HEK293 (cell line): ENCODE measurements at regions not wholly inside any gene's neighbourhood (a gene's known extent, or its start where the extent isn't known, plus 50 kb on each side); places are given as distances from the start of the nearest gene placed in this dataset.
A peak's percentile ranks its signal among the peaks of the same experiment; 100 is the strongest.

Experiments used
- CTCF ChIA-PET: fragments of 350-600 bp; formaldehyde crosslinking; extraction: SDS; loops from one replicate; lab custom pipeline; 2021; ENCODE audit warnings: antibody characterized with exemption; lab: Yijun Ruan, JAX
- POLR2A ChIA-PET: fragments of 300-600 bp; formaldehyde crosslinking; extraction: SDS; loops from one replicate; lab custom pipeline; 2020; ENCODE audit warnings: antibody characterized with exemption, inconsistent platforms; lab: Yijun Ruan, JAX
- H3K27ac ChIP-seq: fragments of 200-500 bp; sonication (Bioruptor generic); 2 replicates; pipeline ENCODE4 v1.5.1; 2014; ENCODE audit warnings: low read depth, low read length, control low read depth, inconsistent platforms; ENCODE audit errors: extremely low read depth
- H3K36me3 ChIP-seq, 2 experiments: fragments of 200-500 bp in 1 of 2; sonication (Bioruptor generic) in 1 of 2; 1 replicate in 1 of 2; 2 replicates in 1 of 2; pipeline ENCODE4 v1.5.1; 2014 to 2017; ENCODE audit warnings: inconsistent platforms in 2 of 2, low read length in 2 of 2; ENCODE audit not compliant: control insufficient read depth in 2 of 2, insufficient read depth in 1 of 2
- H3K4me1 ChIP-seq: fragments of 200-500 bp; sonication (Bioruptor generic); 2 replicates; pipeline ENCODE4 v1.5.1; 2014; ENCODE audit warnings: mild to moderate bottlenecking, low read length, inconsistent platforms; ENCODE audit not compliant: control insufficient read depth, insufficient read depth
- H3K4me3 ChIP-seq: 2 replicates; pipeline ENCODE4 v1.5.1; 2011; ENCODE audit warnings: low read depth, mild to moderate bottlenecking, control low read depth, low read length, moderate library complexity
- H3K9me3 ChIP-seq: fragments of 200-500 bp; sonication (Bioruptor generic); 2 replicates; pipeline ENCODE4 v1.5.1; 2014; ENCODE audit warnings: low read depth, low read length, inconsistent platforms; ENCODE audit not compliant: control insufficient read depth, insufficient read depth
- KLF10 ChIP-seq: fragments of 450-650 bp; IDR thresholded peaks from 2 replicates; pipeline ENCODE4 v1.5.1; 2018; ENCODE audit warnings: missing biosample characterization, mild to moderate bottlenecking, missing genetic modification characterization
- KLF17 ChIP-seq: fragments of 450-650 bp; formaldehyde crosslinking; IDR thresholded peaks from 2 replicates; pipeline ENCODE4 v1.5.1; 2016; ENCODE audit warnings: missing biosample characterization, missing genetic modification characterization
- OSR2 ChIP-seq: fragments of 450-650 bp; formaldehyde crosslinking; IDR thresholded peaks from 2 replicates; pipeline ENCODE4 v1.5.1; 2016; ENCODE audit warnings: missing biosample characterization, missing genetic modification characterization
- PBX3 ChIP-seq: sonication (generic); formaldehyde crosslinking; IDR thresholded peaks from 2 replicates; pipeline ENCODE4 v1.8.1; 2022; ENCODE audit warnings: mild to moderate bottlenecking, moderate library complexity, missing genetic modification reagents
- RBAK ChIP-seq: fragments of 450-650 bp; formaldehyde crosslinking; IDR thresholded peaks from 2 replicates; pipeline ENCODE4 v1.5.1; 2016; ENCODE audit warnings: missing biosample characterization, missing genetic modification characterization
- REPIN1 ChIP-seq: fragments of 450-650 bp; formaldehyde crosslinking; IDR thresholded peaks from 2 replicates; pipeline ENCODE4 v1.5.1; 2017; ENCODE audit warnings: missing biosample characterization, missing genetic modification characterization, low read depth
- WT1 ChIP-seq: fragments of 450-650 bp; formaldehyde crosslinking; IDR thresholded peaks from 2 replicates; pipeline ENCODE4 v1.5.1; 2016; ENCODE audit warnings: missing biosample characterization, missing genetic modification characterization
- YY2 ChIP-seq: fragments of 450-650 bp; formaldehyde crosslinking; IDR thresholded peaks from 2 replicates; pipeline ENCODE4 v1.5.1; 2016; ENCODE audit warnings: missing biosample characterization, missing genetic modification characterization
- ZBTB8A ChIP-seq: fragments of 450-650 bp; formaldehyde crosslinking; IDR thresholded peaks from 2 replicates; pipeline ENCODE4 v1.5.1; 2016; ENCODE audit warnings: missing biosample characterization, missing genetic modification characterization
- ZNF175 ChIP-seq: fragments of 450-650 bp; formaldehyde crosslinking; IDR thresholded peaks from 2 replicates; pipeline ENCODE4 v1.5.1; 2016; ENCODE audit warnings: missing biosample characterization, missing genetic modification characterization
- ZNF2 ChIP-seq: fragments of 450-650 bp; formaldehyde crosslinking; IDR thresholded peaks from 2 replicates; pipeline ENCODE4 v1.5.1; 2016; ENCODE audit warnings: missing biosample characterization, missing genetic modification characterization
- ZNF24 ChIP-seq: fragments of 450-650 bp; formaldehyde crosslinking; IDR thresholded peaks from 2 replicates; pipeline ENCODE4 v1.5.1; 2016; ENCODE audit warnings: missing biosample characterization, missing genetic modification characterization
- ZNF354C ChIP-seq: fragments of 450-650 bp; formaldehyde crosslinking; IDR thresholded peaks from 2 replicates; pipeline ENCODE4 v1.5.1; 2016; ENCODE audit warnings: missing biosample characterization, missing genetic modification characterization, low read depth, borderline replicate concordance
- ZNF544 ChIP-seq: fragments of 450-650 bp; formaldehyde crosslinking; IDR thresholded peaks from 2 replicates; pipeline ENCODE4 v1.5.0; 2017; ENCODE audit warnings: missing biosample characterization, missing genetic modification characterization
- ZNF558 ChIP-seq: fragments of 450-650 bp; formaldehyde crosslinking; IDR thresholded peaks from 2 replicates; pipeline ENCODE4 v1.5.1; 2016; ENCODE audit warnings: missing biosample characterization, missing genetic modification characterization
- ZNF654 ChIP-seq: fragments of 450-650 bp; formaldehyde crosslinking; IDR thresholded peaks from 2 replicates; pipeline ENCODE4 v1.5.1; 2016; ENCODE audit warnings: low read depth, missing biosample characterization, missing genetic modification characterization
- ZSCAN23 ChIP-seq: fragments of 450-650 bp; formaldehyde crosslinking; IDR thresholded peaks from 2 replicates; pipeline ENCODE4 v1.5.1; 2016; ENCODE audit warnings: missing biosample characterization, missing genetic modification characterization
- ZSCAN30 ChIP-seq: fragments of 450-650 bp; IDR thresholded peaks from 2 replicates; pipeline ENCODE4 v1.5.1; 2018; ENCODE audit warnings: missing biosample characterization, mild to moderate bottlenecking, missing genetic modification characterization, moderate library complexity
- TF ChIP-seq, protein P1 (sequence below): fragments of 450-650 bp; formaldehyde crosslinking; IDR thresholded peaks from 2 replicates; pipeline ENCODE4 v1.5.1; 2016; ENCODE audit warnings: missing biosample characterization, missing genetic modification characterization
- TF ChIP-seq, protein P2 (sequence below): fragments of 450-650 bp; formaldehyde crosslinking; IDR thresholded peaks from 2 replicates; pipeline ENCODE4; 2016; ENCODE audit warnings: missing biosample characterization, missing genetic modification characterization
- TF ChIP-seq, protein P3 (sequence below): fragments of 450-650 bp; formaldehyde crosslinking; IDR thresholded peaks from 2 replicates; pipeline ENCODE4 v1.5.1; 2016; ENCODE audit warnings: missing biosample characterization, missing genetic modification characterization, low read depth

DNA sequence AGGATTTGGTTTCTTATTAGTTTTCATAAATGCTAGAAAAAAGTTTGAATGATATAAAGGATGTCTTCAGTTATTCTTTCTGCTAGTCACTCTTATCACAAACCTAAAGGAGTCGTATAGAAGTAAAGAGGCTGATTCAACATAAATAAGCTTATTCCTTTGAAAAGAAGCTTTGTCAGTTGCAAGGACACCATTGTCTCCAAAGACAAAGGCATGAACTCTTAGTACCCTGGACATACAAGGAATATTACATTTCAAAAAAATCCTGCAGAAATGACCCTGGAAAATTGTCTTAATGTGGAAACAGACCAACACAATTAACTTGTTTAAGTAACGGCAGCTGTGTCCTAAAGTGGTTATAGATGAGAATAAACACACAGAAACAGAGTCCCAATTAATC, 528.0 kb downstream of the CPS1 start:
- no peak overlapping the region for H3K27ac ChIP-seq
- no peak overlapping the region for H3K4me3 ChIP-seq
- H3K36me3 ChIP-seq: no peaks in the 10 kb centered on the region
- TF ChIP-seq, protein P1, sequence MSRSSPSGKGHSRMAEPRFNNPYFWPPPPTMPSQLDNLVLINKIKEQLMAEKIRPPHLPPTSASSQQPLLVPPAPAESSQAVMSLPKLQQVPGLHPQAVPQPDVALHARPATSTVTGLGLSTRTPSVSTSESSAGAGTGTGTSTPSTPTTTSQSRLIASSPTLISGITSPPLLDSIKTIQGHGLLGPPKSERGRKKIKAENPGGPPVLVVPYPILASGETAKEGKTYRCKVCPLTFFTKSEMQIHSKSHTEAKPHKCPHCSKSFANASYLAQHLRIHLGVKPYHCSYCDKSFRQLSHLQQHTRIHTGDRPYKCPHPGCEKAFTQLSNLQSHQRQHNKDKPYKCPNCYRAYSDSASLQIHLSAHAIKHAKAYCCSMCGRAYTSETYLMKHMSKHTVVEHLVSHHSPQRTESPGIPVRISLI (tag by site-specific recombination): no peak
- no peak for TF ChIP-seq ZSCAN23
- TF ChIP-seq WT1 (tag by site-specific recombination): no peak
- TF ChIP-seq ZNF2 (tag by site-specific recombination): no peak
- TF ChIP-seq KLF17 (tag by site-specific recombination): no peak
- no peak for TF ChIP-seq ZNF354C
- no peak for TF ChIP-seq ZBTB8A (tag by site-specific recombination)
- no peak for TF ChIP-seq ZNF558 (tag by site-specific recombination)
- TF ChIP-seq, protein P2, sequence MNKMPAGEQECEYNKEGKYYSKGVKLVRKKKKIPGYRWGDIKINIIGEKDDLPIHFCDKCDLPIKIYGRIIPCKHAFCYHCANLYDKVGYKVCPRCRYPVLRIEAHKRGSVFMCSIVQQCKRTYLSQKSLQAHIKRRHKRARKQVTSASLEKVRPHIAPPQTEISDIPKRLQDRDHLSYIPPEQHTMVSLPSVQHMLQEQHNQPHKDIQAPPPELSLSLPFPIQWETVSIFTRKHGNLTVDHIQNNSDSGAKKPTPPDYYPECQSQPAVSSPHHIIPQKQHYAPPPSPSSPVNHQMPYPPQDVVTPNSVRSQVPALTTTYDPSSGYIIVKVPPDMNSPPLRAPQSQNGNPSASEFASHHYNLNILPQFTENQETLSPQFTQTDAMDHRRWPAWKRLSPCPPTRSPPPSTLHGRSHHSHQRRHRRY (tag by site-specific recombination): no peak
- no peak for TF ChIP-seq YY2 (tag by site-specific recombination)
- TF ChIP-seq REPIN1 (tag by site-specific recombination): no peak
- TF ChIP-seq RBAK (tag by site-specific recombination): no peak
- no peak for TF ChIP-seq KLF10
- TF ChIP-seq ZNF175: no peak
- no peak for TF ChIP-seq PBX3 (CRISPR knock-in tag)
- TF ChIP-seq, protein P3, sequence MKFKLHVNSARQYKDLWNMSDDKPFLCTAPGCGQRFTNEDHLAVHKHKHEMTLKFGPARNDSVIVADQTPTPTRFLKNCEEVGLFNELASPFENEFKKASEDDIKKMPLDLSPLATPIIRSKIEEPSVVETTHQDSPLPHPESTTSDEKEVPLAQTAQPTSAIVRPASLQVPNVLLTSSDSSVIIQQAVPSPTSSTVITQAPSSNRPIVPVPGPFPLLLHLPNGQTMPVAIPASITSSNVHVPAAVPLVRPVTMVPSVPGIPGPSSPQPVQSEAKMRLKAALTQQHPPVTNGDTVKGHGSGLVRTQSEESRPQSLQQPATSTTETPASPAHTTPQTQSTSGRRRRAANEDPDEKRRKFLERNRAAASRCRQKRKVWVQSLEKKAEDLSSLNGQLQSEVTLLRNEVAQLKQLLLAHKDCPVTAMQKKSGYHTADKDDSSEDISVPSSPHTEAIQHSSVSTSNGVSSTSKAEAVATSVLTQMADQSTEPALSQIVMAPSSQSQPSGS: no peak
- TF ChIP-seq OSR2 (tag by site-specific recombination): no peak
- no peak for TF ChIP-seq ZSCAN30 (tag by site-specific recombination)
- no peak for TF ChIP-seq ZNF24 (tag by site-specific recombination)
- H3K4me1 ChIP-seq: no peaks in the 10 kb centered on the region
- ChIA-PET CTCF (interaction anchor here (0.8 to 2.2 kb wide), 3 partner anchors 9 to 1483 kb away, joined by 3 to 10 read pairs (median 4); no protein-coding TSS in a partner anchor), POLR2A (no interaction called here)
- no peaks in the 10 kb centered on the region for H3K9me3 ChIP-seq

GRCh38 chr2:211085056-211085680, 528.8 kb downstream of the CPS1 start:
- POLR2A ChIA-PET: no interaction called here

More at GRCh38 chr2:211085056-211085680, 528.8 kb downstream of the CPS1 start:
- Histone ChIP-seq H3K4me3 (no peak overlapping the region), H3K27ac (no peak overlapping the region), H3K9me3 (no peaks in the 10 kb centered on the region), H3K36me3 (no peaks in the 10 kb centered on the region), H3K4me1 (no peaks in the 10 kb centered on the region)
- TF ChIP-seq ZNF544 (no peak), ZNF654 (tag by site-specific recombination) (peak; percentile 34)
- CTCF ChIA-PET: interaction anchor here (0.6 to 2.4 kb wide), 10 partner anchors 9 to 1485 kb away, joined by 3 to 12 read pairs (median 4); no protein-coding TSS in a partner anchor
